22Rv1 (cell line): ENCODE measurements at regions not wholly inside any gene's neighbourhood (a gene's known extent, or its start where the extent isn't known, plus 50 kb on each side); places are given as distances from the start of the nearest gene placed in this dataset.

Source experiments
- H3K27ac ChIP-seq: fragments of 450-650 bp; 2 replicates; pipeline ENCODE4 v1.5.1; 2017
- ZFX ChIP-seq: fragments of 450-650 bp; IDR thresholded peaks from 2 replicates; pipeline ENCODE4 v1.6.1; 2017; ENCODE audit warnings: antibody characterized with exemption, borderline replicate concordance
- TF ChIP-seq, protein P1 (sequence below): fragments of 450-650 bp; IDR thresholded peaks from 2 replicates; pipeline ENCODE4 v1.5.1; 2017; ENCODE audit warnings: mild to moderate bottlenecking

DNA sequence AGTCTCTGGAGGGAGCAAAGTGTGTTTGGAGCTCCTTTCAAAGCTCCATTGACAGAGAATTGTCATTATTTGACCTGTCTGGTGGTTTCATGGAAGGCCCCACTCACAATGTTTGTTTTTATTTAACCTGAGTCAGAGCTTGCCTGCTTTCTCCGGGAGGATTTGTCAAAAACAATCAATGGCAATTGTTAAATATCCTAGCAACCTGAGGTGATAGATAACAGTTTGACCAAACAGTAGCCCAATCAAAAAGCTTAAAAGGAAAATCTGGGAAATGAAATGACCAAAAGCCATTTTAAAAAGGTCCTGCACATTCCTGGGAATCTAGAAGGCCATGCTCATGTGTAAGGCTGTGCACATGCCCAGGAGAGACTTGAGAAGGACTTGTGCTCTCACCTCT is 177.2 kb upstream of the POC5 start:
- TF ChIP-seq, protein P1, sequence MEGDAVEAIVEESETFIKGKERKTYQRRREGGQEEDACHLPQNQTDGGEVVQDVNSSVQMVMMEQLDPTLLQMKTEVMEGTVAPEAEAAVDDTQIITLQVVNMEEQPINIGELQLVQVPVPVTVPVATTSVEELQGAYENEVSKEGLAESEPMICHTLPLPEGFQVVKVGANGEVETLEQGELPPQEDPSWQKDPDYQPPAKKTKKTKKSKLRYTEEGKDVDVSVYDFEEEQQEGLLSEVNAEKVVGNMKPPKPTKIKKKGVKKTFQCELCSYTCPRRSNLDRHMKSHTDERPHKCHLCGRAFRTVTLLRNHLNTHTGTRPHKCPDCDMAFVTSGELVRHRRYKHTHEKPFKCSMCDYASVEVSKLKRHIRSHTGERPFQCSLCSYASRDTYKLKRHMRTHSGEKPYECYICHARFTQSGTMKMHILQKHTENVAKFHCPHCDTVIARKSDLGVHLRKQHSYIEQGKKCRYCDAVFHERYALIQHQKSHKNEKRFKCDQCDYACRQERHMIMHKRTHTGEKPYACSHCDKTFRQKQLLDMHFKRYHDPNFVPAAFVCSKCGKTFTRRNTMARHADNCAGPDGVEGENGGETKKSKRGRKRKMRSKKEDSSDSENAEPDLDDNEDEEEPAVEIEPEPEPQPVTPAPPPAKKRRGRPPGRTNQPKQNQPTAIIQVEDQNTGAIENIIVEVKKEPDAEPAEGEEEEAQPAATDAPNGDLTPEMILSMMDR = no peak
- no peak for TF ChIP-seq ZFX
- no peak overlapping the region for H3K27ac ChIP-seq

DNA sequence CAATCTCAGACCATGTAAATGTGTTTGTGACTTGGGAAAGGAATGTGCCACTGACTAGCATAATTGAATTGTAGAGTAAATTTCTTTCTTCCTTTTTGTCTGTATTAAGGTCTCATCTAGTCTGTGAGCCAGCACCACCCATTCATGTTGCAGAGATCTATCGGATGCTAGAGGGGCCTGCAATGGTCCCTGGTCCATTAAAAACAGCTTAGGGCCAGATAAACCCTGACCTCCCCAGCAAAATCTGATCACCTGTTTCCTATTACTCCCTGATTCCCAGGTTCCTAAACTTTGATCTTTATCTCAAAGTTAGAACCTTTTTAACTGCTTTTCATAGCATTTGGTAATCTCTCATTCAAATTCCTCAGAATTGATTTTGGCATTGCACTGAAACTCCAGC is 174.5 kb upstream of the POC5 start:
- no peak overlapping the region for H3K27ac ChIP-seq
- no peak for TF ChIP-seq ZFX
- TF ChIP-seq, protein P1 = no peak

DNA sequence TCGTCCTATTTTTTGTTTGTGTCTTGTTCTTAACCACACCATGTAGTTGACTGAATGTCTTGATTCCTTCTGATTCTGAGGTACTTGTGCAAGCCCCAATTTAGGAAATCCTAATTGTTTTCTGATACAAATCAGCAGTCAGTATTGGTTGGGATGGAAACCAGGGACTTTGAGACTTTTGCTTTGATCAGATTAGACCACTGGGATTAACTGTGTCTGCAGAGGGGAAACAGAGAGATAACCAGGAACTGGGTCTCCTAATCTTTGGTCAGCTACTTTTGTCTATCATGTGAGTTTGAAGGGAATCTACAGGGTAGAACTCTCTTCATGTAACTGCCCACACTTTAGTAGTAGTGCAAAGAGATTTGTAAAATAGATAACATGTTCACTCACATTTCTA is 173.8 kb upstream of the POC5 start:
- TF ChIP-seq, protein P1 = no peak
- TF ChIP-seq ZFX = no peak

DNA sequence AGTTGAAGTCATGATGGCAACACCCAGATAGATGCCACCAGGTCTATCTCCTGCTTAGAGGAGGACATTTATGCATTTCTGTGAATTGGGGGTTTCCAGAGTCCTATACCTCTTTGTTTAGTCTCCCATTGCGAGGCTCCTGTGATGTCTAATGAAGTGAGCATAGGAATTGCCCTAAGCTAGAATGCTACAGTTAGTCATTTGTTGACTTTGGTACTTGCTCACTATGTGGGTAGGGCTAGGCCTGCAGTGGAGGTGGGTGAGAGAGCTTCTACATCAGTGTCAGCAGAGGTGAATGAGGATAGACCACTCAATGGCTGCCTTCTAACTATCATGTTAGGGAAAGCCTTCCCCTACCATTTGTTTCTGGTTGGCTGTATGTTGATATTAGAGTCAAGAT is 173.3 kb upstream of the POC5 start:
- TF ChIP-seq ZFX = no peak
- TF ChIP-seq, protein P1 = no peak
- no peak overlapping the region for H3K27ac ChIP-seq

More for the DNA sequence above, 173.8 kb upstream of the POC5 start:
- H3K27ac ChIP-seq = no peak overlapping the region

DNA sequence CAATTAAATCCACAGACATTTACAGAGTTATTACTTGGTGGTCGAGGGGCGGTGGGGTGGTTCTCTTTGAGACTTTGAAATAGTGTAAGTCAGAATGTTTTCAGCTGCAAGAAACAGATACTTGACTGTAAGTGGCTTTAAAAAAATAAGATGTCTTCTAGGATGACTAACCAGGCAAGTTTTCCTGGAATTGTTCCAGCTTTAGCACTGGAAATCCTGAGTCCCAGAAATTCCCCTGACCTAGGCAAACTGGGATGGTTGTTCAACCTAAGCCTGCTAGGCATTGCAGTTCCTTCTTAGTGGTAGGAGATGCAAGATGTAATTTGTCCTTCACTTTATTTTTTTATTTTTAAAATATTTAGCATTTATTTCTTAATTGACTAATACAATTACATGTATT is 169.5 kb upstream of the POC5 start:
- TF ChIP-seq, protein P1 = no peak
- no peak for TF ChIP-seq ZFX
- H3K27ac ChIP-seq = no peak overlapping the region

DNA sequence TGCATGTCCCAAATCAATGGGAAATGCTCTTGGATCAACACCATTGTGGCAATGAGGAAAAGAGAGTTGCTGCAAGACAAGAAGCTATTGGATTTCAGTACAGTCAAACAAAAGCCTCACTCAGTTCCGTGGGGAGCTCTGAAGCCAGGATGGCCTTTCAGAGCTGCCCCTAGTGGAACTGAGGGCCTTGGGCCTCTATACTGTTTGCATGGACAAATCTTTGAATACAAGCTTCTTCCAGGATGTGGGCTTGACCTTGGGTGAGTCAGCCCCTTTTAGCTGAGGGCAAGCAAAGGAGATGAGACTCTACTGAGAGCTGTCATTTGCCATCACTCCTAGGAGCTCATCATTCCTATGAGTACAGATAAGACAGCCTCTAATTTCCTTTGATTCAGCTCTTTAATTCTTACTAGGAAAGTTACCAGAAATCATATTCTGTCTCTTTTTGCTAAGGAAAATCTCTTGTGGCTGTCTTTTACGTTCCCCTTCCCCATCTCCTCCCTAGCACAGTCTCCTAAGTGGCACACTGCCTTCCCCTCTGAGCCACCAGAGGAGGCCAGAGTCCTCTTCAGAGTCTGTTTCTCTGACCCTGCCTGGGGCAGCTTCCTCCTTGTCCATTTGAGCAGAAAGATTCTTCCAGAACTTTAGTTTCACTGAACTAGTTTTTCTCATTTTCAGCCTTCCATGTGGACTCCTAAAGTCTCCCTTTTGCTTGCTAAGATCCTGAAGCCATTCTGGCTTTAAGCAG is 168.8 kb upstream of the POC5 start:
- H3K27ac ChIP-seq = no peak overlapping the region
- no peak for TF ChIP-seq ZFX
- TF ChIP-seq, protein P1 = peak; percentile 53

DNA sequence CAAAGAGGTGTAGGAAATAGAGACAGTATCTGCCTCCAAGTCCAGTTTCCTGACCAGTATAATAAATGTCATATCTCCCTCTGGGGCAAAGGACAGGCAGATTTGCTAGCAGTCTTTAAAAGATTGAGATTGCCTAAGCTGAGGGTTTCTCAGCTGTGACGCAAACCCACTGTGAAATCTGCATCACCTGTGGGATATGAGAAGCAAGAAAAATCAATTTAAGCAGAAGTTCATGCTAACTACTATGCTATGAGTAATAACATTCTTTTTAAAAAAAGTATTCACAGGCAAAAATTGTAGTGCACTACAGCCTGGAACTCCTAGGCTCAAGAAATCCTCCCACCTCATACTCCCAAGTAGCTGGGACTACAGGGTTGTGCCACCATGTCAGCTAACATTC is 168.1 kb upstream of the POC5 start:
- no peak overlapping the region for H3K27ac ChIP-seq
- TF ChIP-seq, protein P1 = no peak
- no peak for TF ChIP-seq ZFX
